ENCODE measurements at regions not wholly inside any gene's neighbourhood (a gene's known extent, or its start where the extent isn't known, plus 50 kb on each side); places are given as distances from the start of the nearest gene placed in this dataset.

DNA sequence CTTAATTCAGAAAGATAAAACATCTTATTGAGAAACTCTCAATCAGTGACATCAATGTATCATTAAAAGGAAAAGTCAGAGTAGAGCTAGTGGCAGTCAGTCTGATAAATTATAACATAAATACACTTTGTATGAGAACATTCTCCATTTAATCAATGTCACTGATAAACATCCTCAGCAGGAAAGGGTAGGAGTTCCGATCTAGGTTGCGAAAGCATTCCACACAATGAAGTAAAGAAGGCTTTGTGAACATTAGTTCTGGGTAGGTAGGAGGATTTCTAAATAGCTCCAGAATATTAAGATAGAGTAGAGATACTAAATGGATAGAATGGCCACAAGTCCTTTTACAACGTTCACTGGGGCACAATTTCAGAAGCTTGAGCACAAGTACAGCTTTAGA lies 179.7 kb upstream of the MALRD1 start:
- no peak overlapping the region for H3K18ac ChIP-seq (ENCODE audit: low read length)
- H3K4ac ChIP-seq (ENCODE audit: low read depth, low read length) = no peak overlapping the region
- no peak overlapping the region for H3K23ac ChIP-seq (ENCODE audit: low read length)
- no peak overlapping the region for H3K56ac ChIP-seq (ENCODE audit: low read length)
- H3K4me2 ChIP-seq (ENCODE audit: low read length) = no peak overlapping the region
- no peak overlapping the region for H2BK15ac ChIP-seq (replicated peaks; ENCODE audit: low read depth)
- H3K27ac ChIP-seq (ENCODE audit: low read depth, low read length) = no peak overlapping the region
- H3K4me1 ChIP-seq (ENCODE audit: control insufficient read depth, low read depth, low read length) = no peaks in the 10 kb centered on the region
- no peaks in the 10 kb centered on the region for H3K36me3 ChIP-seq (ENCODE audit: control insufficient read depth, insufficient read depth, low read length)
- no peak overlapping the region for H4K8ac ChIP-seq (ENCODE audit: low read depth, low read length)
- H2AK5ac ChIP-seq (ENCODE audit: low read length) = no peak overlapping the region
- no peak overlapping the region for H3K4me3 ChIP-seq (ENCODE audit: low read length)
- no peak for DNase-seq
- H2BK120ac ChIP-seq (ENCODE audit: low read depth, low read length) = no peak overlapping the region
- no peak overlapping the region for H4K5ac ChIP-seq (ENCODE audit: low read length)
- no peaks in the 10 kb centered on the region for H3K27me3 ChIP-seq (ENCODE audit: insufficient read depth, low read length, poor library complexity)
- H3K9ac ChIP-seq (ENCODE audit: low read length) = no peak overlapping the region
- WGBS (ENCODE audit: extremely low coverage, insufficient coverage, low lambda C conversion rate) = no CpG with 5 or more reads among the region's 3 CpGs
- no peaks in the 10 kb centered on the region for H3K79me2 ChIP-seq (ENCODE audit: control insufficient read depth, insufficient read depth, low read length)
- no peak overlapping the region for H2BK5ac ChIP-seq (ENCODE audit: low read length)
- H3K79me1 ChIP-seq (ENCODE audit: low read length) = no peaks in the 10 kb centered on the region

DNA sequence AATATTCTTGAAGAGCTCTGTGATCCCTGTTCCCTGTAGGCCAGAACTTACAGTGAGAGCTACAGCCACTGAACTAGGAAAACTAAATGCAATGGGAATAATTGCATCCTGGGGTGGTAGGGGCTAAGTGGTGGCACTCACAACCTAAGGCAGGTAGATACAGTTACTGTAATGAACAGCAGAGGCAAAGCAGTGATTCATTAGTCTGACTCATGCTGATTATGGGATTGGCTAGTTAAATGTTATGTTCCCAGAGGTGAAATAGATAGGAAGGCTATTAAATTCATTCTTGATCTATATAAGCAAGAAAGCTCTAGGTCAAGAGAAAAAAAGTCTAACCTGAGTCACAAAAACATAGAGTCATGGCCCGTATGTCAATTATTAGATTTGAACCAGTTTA lies 173.1 kb upstream of the MALRD1 start:
- Histone ChIP-seq H3K79me1 (ENCODE audit: low read length) (no peaks in the 10 kb centered on the region), H3K79me2 (ENCODE audit: control insufficient read depth, insufficient read depth, low read length) (no peaks in the 10 kb centered on the region), H3K27me3 (ENCODE audit: insufficient read depth, low read length, poor library complexity) (no peaks in the 10 kb centered on the region), H3K9ac (ENCODE audit: low read length) (no peak overlapping the region), H2BK120ac (ENCODE audit: low read depth, low read length) (no peak overlapping the region), H2AK5ac (ENCODE audit: low read length) (no peak overlapping the region), H2BK15ac (replicated peaks; ENCODE audit: low read depth) (no peak overlapping the region), H3K18ac (ENCODE audit: low read length) (no peak overlapping the region), H4K5ac (ENCODE audit: low read length) (no peak overlapping the region), H3K56ac (ENCODE audit: low read length) (no peak overlapping the region), H2BK5ac (ENCODE audit: low read length) (no peak overlapping the region), H3K4ac (ENCODE audit: low read depth, low read length) (no peak overlapping the region), H3K4me3 (ENCODE audit: low read length) (no peak overlapping the region), H3K27ac (ENCODE audit: low read depth, low read length) (no peak overlapping the region), H3K4me1 (ENCODE audit: control insufficient read depth, low read depth, low read length) (no peaks in the 10 kb centered on the region), H4K8ac (ENCODE audit: low read depth, low read length) (no peak overlapping the region), H3K4me2 (ENCODE audit: low read length) (no peak overlapping the region), H3K36me3 (ENCODE audit: control insufficient read depth, insufficient read depth, low read length) (no peaks in the 10 kb centered on the region), H3K23ac (ENCODE audit: low read length) (no peak overlapping the region)
- no peak for DNase-seq
- no CpG with 5 or more reads among the region's 1 CpG for WGBS (ENCODE audit: extremely low coverage, insufficient coverage, low lambda C conversion rate)

DNA sequence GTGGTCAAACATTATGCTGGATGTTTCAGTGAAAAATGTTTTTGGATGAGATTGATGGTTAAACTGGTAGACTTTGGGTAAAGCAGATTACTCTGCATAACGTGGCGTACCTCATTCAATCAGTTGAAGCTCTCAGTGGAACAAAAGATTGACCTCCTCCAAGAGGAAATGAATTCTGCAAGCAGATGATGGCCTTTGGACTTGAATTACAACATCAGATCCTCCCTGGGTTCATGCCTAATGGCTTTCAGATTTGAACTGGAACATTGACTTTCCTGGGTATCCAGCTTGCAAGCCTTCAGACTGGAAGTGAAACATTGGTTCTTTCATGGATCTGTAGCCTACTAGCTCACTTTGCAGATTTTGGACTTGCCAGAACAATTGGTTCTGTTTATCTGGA lies 169.3 kb upstream of the MALRD1 start:
- Histone ChIP-seq H3K4me3 (ENCODE audit: low read length) (no peak overlapping the region), H3K79me2 (ENCODE audit: control insufficient read depth, insufficient read depth, low read length) (no peaks in the 10 kb centered on the region), H3K4ac (ENCODE audit: low read depth, low read length) (no peak overlapping the region), H3K27me3 (ENCODE audit: insufficient read depth, low read length, poor library complexity) (no peaks in the 10 kb centered on the region), H2BK5ac (ENCODE audit: low read length) (no peak overlapping the region), H3K9ac (ENCODE audit: low read length) (no peak overlapping the region), H2BK120ac (ENCODE audit: low read depth, low read length) (no peak overlapping the region), H2BK15ac (replicated peaks; ENCODE audit: low read depth) (no peak overlapping the region), H3K4me1 (ENCODE audit: control insufficient read depth, low read depth, low read length) (no peaks in the 10 kb centered on the region), H3K36me3 (ENCODE audit: control insufficient read depth, insufficient read depth, low read length) (no peaks in the 10 kb centered on the region), H4K5ac (ENCODE audit: low read length) (no peak overlapping the region), H3K18ac (ENCODE audit: low read length) (no peak overlapping the region), H3K4me2 (ENCODE audit: low read length) (no peak overlapping the region), H3K56ac (ENCODE audit: low read length) (no peak overlapping the region), H3K79me1 (ENCODE audit: low read length) (no peaks in the 10 kb centered on the region), H4K8ac (ENCODE audit: low read depth, low read length) (no peak overlapping the region), H3K27ac (ENCODE audit: low read depth, low read length) (no peak overlapping the region), H3K23ac (ENCODE audit: low read length) (no peak overlapping the region), H2AK5ac (ENCODE audit: low read length) (no peak overlapping the region)
- DNase-seq = no peak
- WGBS (ENCODE audit: extremely low coverage, insufficient coverage, low lambda C conversion rate) = no CpG with 5 or more reads among the region's 2 CpGs

DNA sequence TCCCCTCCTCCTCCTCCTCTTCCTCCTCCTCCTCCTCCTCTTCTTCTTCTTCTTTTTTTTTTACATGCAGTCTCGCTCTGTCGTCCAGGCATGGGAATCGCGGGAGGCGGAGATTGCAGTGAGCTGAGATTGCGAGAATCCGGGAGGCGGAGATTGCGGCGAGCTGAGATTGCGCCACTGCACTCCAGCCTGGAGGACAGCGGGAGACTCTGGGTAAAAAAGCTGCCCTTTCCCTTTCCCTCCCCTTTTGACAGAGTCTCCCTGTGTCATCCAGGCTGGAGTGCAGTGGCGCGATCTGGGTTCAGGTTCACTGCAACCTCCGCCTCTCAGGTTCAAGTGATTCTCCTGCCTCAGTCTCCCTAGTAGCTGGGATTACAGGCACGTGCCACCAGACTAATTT lies 168.1 kb upstream of the MALRD1 start:
- no peak overlapping the region for H2BK5ac ChIP-seq (ENCODE audit: low read length)
- H3K4me3 ChIP-seq (ENCODE audit: low read length) = no peak overlapping the region
- H2BK15ac ChIP-seq (replicated peaks; ENCODE audit: low read depth) = no peak overlapping the region
- DNase-seq = peak; percentile 67
- H4K5ac ChIP-seq (ENCODE audit: low read length) = no peak overlapping the region
- H3K79me2 ChIP-seq (ENCODE audit: control insufficient read depth, insufficient read depth, low read length) = no peaks in the 10 kb centered on the region
- no peak overlapping the region for H3K4me2 ChIP-seq (ENCODE audit: low read length)
- no peaks in the 10 kb centered on the region for H3K79me1 ChIP-seq (ENCODE audit: low read length)
- no peak overlapping the region for H3K27ac ChIP-seq (ENCODE audit: low read depth, low read length)
- H3K9ac ChIP-seq (ENCODE audit: low read length) = no peak overlapping the region
- H3K36me3 ChIP-seq (ENCODE audit: control insufficient read depth, insufficient read depth, low read length) = no peaks in the 10 kb centered on the region
- H3K27me3 ChIP-seq (ENCODE audit: insufficient read depth, low read length, poor library complexity) = no peaks in the 10 kb centered on the region
- H3K23ac ChIP-seq (ENCODE audit: low read length) = no peak overlapping the region
- H2AK5ac ChIP-seq (ENCODE audit: low read length) = no peak overlapping the region
- no peak overlapping the region for H3K4ac ChIP-seq (ENCODE audit: low read depth, low read length)
- H3K4me1 ChIP-seq (ENCODE audit: control insufficient read depth, low read depth, low read length) = no peaks in the 10 kb centered on the region
- no peak overlapping the region for H3K18ac ChIP-seq (ENCODE audit: low read length)
- WGBS (ENCODE audit: extremely low coverage, insufficient coverage, low lambda C conversion rate) = no CpG with 5 or more reads among the region's 16 CpGs
- no peak overlapping the region for H2BK120ac ChIP-seq (ENCODE audit: low read depth, low read length)
- H3K56ac ChIP-seq (ENCODE audit: low read length) = no peak overlapping the region
- no peak overlapping the region for H4K8ac ChIP-seq (ENCODE audit: low read depth, low read length)

DNA sequence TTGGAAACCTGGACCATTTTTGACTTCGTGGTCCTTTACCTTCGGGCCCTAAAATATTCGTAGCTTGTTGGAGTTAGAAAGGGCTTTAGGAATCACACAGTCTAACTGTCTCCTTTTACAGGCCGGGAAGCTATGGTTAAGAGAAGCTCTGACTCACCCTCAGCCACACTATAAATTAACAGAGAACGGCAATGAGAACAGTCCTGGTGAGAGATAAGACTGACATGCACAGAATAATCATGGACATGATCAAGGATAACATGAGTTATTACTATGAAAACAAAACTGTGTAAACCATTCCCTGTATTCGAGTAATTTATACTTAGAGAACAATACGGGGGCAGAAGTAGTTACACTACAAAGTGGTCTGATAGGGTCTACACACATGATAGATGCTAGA lies 162.5 kb upstream of the MALRD1 start:
- Histone ChIP-seq H3K23ac (ENCODE audit: low read length) (no peak overlapping the region), H2BK5ac (ENCODE audit: low read length) (no peak overlapping the region), H3K79me2 (ENCODE audit: control insufficient read depth, insufficient read depth, low read length) (no peaks in the 10 kb centered on the region), H3K27ac (ENCODE audit: low read depth, low read length) (no peak overlapping the region), H3K56ac (ENCODE audit: low read length) (no peak overlapping the region), H4K8ac (ENCODE audit: low read depth, low read length) (no peak overlapping the region), H3K4ac (ENCODE audit: low read depth, low read length) (no peak overlapping the region), H3K4me1 (ENCODE audit: control insufficient read depth, low read depth, low read length) (no peaks in the 10 kb centered on the region), H3K36me3 (ENCODE audit: control insufficient read depth, insufficient read depth, low read length) (no peaks in the 10 kb centered on the region), H3K18ac (ENCODE audit: low read length) (no peak overlapping the region), H3K4me2 (ENCODE audit: low read length) (no peak overlapping the region), H3K27me3 (ENCODE audit: insufficient read depth, low read length, poor library complexity) (no peaks in the 10 kb centered on the region), H3K9ac (ENCODE audit: low read length) (no peak overlapping the region), H2BK120ac (ENCODE audit: low read depth, low read length) (no peak overlapping the region), H3K79me1 (ENCODE audit: low read length) (no peaks in the 10 kb centered on the region), H2AK5ac (ENCODE audit: low read length) (no peak overlapping the region), H4K5ac (ENCODE audit: low read length) (no peak overlapping the region), H2BK15ac (replicated peaks; ENCODE audit: low read depth) (no peak overlapping the region), H3K4me3 (ENCODE audit: low read length) (no peak overlapping the region)
- WGBS (ENCODE audit: extremely low coverage, insufficient coverage, low lambda C conversion rate) = no CpG with 5 or more reads among the region's 7 CpGs
- no peak for DNase-seq

DNA sequence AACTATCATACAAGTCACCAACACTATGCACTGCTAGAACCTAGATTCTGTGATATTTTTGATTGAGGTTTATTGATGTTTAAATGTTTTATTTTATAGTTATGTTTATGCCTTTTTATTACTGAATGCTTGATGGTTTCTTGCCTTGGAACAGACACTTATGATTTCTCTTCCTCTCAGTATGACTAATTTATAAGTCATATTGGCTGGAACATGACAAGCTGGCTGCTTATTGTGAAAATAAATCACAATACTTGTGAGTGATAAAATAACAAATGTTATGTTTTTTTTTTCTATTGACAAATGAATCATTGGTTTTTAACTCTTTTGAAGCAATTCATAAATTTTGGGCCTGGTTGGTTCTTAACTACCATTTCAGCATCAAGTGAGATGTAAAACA lies 142.0 kb upstream of the MALRD1 start:
- H2AK5ac ChIP-seq (ENCODE audit: low read length) = no peak overlapping the region
- no peak overlapping the region for H2BK15ac ChIP-seq (replicated peaks; ENCODE audit: low read depth)
- H3K79me2 ChIP-seq (ENCODE audit: control insufficient read depth, insufficient read depth, low read length) = no peaks in the 10 kb centered on the region
- no peak for DNase-seq
- H3K36me3 ChIP-seq (ENCODE audit: control insufficient read depth, insufficient read depth, low read length) = no peaks in the 10 kb centered on the region
- no peaks in the 10 kb centered on the region for H3K79me1 ChIP-seq (ENCODE audit: low read length)
- H3K18ac ChIP-seq (ENCODE audit: low read length) = no peak overlapping the region
- no peak overlapping the region for H4K8ac ChIP-seq (ENCODE audit: low read depth, low read length)
- no peak overlapping the region for H4K5ac ChIP-seq (ENCODE audit: low read length)
- no peaks in the 10 kb centered on the region for H3K4me1 ChIP-seq (ENCODE audit: control insufficient read depth, low read depth, low read length)
- no peak overlapping the region for H3K4me3 ChIP-seq (ENCODE audit: low read length)
- H2BK5ac ChIP-seq (ENCODE audit: low read length) = no peak overlapping the region
- H2BK120ac ChIP-seq (ENCODE audit: low read depth, low read length) = no peak overlapping the region
- no peaks in the 10 kb centered on the region for H3K27me3 ChIP-seq (ENCODE audit: insufficient read depth, low read length, poor library complexity)
- H3K4me2 ChIP-seq (ENCODE audit: low read length) = no peak overlapping the region
- no peak overlapping the region for H3K4ac ChIP-seq (ENCODE audit: low read depth, low read length)
- no peak overlapping the region for H3K23ac ChIP-seq (ENCODE audit: low read length)
- no peak overlapping the region for H3K56ac ChIP-seq (ENCODE audit: low read length)
- H3K9ac ChIP-seq (ENCODE audit: low read length) = no peak overlapping the region
- no peak overlapping the region for H3K27ac ChIP-seq (ENCODE audit: low read depth, low read length)
